ENCODE measurements at regions not wholly inside any gene's neighbourhood (a gene's known extent, or its start where the extent isn't known, plus 50 kb on each side); places are given as distances from the start of the nearest gene placed in this dataset.

DNA sequence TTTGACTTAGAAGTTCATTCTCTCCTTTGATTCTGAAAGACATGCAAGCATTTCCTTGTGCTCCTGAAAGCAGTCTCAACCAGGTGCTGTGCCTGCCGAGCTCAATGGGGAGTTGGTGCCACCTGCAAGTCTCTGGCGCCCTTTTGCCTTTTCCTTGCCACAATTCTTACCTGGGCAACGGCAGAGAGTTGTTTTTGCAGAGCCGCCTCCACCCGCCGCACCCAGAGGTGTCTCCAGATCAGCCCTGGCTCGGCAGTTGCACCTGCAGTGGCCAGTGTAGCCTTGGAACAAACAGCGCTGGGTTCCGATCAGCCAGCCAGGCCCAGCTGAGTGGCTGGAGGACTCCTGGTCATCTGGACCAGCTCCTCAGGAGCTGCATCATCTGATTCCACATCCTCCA lies 262.9 kb downstream of the IRX2 start:
- no peak for DNase-seq

DNA sequence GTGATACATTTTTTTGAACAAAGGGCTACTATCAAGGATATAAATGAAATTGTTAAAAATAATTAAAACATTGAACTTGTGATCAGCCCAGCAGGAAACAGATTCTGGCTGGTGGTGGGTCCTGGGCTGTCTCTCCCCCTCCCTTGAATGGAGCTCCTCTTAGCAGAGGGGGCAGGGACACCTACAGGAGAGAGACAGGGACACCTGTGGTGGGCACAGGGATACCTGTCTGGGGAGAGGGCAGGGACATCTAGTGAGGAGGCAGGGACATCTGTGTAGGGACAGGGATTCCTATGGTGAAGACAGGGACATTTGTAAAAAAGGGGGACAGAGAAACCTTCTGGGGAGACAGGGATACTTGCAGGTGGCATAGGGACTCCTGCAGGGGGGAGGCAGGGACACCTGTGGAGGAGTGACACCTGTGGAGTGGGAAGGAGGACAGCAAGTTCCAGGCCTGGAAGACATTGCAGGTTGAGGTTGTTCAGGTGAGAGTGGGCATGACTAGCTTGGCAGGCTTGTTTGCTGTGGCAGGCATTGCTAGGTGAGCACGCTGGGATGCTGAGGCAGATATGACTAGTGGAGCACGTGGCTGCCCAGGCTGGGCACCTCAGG lies 264.2 kb downstream of the IRX2 start:
- DNase-seq, result no peak

DNA sequence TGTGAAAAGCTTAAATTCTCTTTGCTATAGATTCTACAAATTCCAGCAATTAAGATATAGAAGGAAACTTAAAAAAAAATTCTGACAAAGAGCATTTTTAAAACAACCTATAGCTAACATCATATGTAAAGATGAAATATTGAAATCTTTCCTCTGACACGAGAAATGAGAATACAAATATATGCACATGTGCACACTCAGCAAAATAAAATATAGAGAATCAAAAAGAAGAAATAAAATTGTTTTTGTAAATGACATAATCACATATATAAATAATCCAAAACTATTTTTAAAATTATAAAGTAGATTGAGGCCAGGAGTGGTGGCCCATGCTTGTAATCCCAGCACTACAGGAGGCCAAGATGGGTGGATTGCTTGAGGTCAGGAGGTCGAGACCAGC lies 265.1 kb downstream of the IRX2 start:
- DNase-seq, result no peak

DNA sequence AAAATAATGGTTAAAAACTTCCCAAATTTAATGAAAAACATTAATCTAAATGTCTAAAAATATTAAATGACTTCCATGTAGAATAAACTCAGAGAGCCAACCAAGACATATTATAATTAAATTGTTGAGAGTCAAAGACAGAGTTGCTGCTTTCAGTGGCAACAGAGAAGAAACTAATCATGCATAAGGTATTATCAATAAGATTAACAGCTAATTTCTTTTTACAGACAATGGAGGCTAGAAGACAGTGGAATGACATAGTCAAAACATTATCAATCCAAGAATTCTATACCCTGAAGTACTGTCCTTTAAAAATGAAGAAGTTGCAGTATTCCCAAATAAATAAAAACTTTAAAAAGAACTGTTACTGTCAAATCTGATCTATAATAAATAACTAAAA lies 268.7 kb downstream of the IRX2 start:
- DNase-seq, result no peak

DNA sequence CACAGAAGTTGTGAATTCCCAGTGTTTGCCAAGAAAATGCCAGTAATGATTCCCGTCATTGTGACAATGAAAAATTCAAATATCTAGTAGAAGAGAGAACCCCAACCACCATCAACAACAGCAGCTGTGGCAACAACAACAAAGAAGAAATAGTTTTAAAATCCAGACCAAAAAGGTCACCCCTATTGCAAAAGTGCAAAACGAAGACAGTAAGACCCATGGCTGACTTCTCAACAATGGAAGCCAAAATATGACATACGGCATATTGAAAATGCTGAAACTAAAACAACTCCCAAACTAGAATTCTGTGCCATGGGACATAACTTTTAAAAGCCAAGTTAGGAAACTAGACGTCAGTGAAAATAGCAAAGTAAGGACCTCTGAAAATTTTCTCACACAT lies 270.6 kb downstream of the IRX2 start:
- DNase-seq, result no peak

DNA sequence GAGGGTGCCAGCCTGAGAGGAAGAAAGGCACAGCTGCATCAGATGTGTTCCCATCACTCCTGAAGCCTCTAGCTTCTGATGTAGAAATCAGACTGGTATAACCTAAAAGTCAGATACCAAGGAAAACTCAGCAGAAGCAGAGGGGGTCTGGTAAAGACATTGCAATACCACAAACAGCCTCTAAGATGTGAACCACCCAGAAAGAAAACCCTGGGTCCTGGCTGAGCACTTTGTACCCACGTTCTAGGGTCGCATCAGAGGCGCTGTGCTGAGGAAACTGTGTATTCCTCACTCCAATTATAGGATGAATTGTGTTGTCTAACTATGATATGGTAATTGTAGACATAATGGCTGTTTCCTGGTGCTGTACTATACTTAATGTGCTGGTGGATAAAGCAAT lies 275.6 kb downstream of the IRX2 start:
- no peak for DNase-seq

DNA sequence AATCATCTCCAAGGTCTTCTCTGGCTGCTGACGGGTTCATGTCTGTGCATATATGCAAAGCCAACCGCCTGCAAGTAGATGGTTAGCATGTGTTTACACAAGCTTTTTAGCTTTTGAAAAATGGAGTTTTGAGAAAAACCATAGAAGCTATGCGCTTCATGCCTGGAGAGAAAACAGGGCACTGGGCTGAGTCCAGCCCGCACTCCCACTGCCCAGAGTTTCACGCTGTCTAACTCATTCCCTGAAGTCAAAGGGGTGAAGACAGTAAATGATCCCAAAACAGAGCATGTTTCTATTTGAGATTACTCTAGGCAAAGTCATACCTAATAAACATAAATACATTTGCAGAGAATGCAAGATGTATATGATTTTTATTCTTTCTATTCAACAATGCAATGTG lies 278.8 kb downstream of the IRX2 start:
- no peak for DNase-seq

DNA sequence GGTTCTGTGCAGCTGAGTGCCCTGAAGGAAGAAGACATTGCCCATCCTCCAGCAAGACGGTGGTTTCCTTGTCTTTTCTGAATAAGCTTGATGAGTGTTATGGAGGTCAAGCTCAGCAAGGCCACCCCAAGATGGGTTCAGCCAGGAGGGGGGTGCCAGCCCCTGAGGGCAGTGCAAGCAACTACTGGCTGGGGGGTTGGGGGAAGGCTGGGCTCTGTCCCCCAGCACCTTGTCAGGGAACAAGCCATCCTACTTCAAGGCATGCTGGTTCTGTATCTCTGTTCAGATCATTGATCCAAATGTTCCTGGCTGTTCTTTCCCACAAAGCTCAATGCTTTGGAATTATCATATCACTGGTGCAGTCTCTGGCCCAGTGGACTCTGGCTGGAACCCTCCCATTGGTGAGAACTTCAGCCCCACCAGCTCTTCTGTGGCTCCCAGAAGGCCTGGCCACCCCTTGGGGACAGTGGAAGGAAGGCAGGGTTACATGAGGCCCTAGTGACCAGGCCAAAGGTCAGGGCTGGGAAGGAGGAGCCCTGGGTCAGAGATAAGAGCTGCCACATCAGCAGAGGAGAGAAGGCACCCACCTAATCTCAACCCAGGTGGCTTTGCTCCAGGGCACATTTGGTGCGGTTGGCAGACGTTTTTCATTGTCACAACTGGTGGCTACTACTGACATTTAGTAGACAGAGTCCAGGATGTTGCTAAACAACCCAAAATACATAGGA lies 280.2 kb downstream of the IRX2 start:
- DNase-seq, result no peak

DNA sequence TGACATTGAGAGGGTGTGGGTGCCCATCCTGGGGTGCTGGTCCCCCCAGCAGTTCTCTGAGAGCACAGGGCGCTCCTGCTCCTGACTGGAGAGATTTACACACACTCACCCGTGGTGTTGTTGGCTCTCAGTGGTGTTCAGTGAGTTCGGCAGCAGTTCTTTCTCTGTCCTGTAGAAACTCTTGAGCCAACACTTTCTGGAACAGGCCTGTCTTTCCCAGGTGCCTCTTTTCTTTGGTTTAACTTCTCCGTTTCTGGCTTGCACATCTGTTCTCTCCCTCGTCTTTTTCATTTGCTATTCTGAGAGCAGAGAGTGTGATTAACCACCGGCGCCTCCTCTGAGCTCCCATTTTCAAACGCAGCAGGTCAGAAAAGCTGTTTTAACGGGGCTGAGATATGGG lies 284.5 kb downstream of the IRX2 start:
- no peak for DNase-seq

DNA sequence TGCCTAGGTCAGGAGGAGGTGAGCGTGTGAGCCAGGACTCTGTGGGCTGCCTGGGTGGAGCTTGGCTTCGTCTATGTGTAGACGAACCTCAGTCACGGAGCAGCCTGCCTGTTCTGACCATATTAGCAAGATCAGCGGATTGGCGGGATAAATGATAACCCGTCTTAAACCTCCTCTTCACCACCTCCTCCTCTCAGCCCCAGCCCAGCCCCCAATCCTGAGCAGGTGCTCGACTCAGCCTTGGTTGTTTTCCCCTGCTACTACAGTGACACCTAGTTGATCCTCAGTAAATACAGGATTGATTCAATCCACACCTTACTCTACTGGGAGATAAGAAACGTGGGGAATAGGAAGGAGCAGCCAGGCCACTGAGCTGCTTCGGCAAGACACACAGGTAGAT lies 286.1 kb downstream of the IRX2 start:
- DNase-seq, result no peak

DNA sequence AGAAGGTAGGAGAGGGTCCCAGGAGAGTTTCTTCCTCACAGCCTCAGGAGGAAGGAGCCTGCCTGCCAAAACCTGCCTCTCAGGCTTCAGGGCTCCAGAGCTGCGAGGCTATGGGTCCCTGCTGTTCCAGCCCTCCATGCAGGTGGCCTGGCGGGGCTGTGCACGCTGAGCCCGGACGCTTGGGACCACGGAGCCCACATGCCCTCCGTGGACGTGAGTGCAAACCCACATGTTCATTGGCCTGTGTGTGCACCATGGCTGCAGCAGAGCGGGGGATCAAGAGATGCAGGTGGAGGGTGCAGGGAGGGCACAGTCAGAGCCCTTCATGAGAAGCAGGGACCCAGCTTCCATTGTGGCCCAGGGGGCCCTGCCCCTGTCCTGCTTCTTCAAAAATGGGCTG lies 287.3 kb downstream of the IRX2 start:
- no peak for DNase-seq

DNA sequence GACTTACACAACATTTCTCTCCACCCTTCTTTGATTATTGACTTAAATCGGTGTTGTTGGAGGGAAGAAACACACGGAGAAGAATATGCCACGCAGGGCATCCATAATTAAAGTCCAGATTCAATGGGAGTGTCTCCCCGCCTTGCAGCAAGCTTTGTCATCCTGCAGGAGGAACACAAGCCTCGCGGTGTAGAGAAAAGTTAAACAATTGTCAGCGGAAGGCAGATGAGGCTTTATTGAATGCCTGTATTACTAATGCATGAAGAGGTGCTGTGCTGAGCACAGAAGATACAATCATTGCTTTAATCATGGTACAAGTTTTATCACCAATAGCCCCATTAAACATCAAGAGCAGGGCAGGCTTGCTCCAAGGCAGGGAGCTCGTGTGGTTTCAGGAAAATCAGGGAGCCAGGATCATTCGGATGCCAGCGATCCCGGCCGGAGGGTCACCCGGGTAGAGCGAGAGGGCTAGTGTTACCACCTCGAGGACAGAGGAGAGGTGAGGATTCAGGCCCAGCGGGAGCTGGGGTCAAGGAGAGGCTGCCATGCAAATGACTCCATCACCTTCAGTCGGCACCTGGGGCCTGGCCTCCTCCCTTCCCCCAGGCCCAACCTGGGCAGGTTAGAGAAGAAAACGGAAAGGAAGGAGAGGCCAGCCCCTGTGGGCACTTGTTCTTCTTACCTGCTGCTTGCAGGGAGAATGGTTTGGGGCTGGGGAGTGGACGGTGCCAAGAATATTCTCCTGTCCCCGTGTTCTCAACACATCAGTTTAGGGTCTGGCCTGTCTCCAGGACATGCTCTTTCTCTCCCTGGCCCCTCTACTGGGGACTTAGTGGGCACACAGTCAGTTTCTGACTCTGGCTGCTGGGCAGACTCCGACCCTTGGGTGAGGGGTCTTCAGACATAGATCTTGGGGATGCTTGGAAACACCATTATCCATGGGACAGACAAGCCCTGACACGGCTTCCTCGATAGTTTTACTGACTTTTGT lies 289.5 kb downstream of the IRX2 start:
- DNase-seq, result no peak

DNA sequence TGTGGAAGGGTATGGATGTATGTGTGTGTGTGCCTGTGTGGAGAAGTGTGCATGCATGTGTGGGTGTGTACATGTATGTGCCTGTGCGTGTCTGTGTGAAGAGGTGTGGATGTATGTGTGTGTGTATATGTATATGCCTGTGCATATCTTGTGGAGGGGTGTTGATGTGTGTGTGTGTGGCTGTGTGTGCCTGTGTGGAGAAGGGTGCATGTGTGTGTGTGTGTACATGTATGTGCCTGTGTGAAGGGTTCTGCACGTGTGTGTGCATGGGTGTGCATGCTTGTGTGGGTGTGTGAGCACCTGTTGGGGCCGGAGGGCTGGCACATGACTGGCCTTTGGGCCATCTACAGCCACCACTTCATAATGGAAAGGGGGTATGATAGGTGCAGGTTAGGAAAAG lies 291.4 kb downstream of the IRX2 start:
- DNase-seq, result no peak

DNA sequence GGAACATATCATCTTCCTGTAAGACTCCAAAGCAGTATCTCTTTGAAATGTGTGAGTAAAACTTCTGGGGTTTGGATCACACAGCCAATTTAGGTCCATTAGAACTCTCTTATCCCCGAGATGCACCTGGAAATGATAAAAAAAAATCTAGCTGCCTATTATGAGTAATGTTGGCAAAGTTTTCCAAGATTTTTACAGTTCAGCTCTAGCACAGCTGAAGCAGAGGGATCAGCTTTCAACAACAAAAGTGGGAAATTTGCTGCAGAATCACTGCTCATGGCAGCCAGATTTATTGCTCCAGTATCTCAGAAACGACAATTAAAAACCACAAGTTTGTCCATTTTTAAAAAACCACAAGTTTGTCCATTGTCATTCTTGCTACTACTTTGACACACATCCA lies 292.2 kb downstream of the IRX2 start:
- peak; percentile 48 for DNase-seq

DNA sequence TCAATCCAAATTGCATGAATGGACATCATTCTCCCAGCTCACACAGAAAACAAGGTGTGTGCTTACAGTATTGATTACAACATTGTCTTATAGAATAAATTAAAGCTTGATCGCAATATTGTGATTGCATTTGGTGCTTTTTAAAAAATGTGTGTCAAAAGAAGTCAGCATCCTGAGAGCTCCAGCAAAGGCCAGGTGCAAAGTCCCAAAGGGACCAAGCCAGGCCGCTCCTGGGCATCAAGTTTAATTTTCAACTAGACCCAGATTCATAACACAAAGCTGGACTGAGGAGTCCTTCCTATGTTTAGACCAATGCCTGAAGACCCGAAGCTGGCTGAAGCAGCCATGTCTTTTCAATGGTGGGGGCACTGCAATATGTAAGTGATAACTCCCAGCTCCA lies 295.6 kb downstream of the IRX2 start:
- DNase-seq, result no peak

DNA sequence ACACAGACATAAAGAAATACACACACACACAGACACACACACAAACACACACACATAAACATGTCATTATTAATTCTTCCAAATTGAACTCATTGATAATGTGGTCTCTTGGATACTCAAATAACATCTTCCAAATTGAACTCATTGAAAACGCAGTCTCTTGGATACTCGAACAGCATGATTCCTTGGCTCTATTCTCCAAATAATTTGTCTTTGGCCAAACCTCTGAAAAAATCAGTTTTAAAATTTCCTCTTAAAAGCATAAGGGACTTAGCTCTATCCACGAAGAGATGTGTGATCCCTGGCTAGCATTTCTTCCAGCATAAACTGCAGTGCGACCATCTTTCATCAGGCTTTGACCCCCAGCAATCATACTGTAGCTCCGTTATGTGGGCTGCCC lies 296.6 kb downstream of the IRX2 start:
- no peak for DNase-seq

DNA sequence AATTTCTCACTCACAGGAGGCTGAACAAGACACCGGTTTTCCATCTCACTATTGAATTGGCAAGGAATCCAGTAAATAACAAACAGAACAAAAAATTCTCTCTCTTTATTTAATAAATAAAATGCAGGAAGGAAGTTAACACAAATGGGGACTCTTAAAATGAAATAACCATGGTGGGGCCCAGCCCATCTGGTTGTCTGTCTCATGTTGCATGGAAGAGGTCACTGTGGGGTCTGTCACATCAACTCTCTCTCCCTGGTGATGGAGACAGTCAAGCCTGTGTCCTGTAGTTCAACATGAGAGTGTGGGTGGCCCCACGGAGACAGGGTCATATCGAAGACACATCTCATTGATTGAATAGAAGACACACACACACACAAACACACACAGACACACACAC lies 297.7 kb downstream of the IRX2 start:
- no peak for DNase-seq

DNA sequence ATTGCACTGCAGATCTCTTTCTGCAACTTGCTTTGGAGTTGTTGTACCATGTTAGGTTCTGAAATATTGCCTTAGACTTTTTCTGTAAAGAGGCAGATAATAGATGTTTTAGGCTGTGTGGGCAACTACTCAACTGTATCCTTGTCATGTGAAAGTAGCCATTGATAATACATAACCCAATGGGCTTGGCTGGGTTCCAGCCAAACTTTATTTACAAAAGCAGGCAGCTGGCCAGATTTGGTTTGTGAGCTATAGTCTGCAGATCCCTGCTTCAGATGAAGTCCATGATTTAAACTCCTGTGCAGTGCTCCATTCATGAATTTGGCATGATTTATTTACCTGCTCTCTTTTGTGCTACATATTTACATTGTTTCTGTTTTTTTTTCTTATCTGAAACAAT lies 300.4 kb downstream of the IRX2 start:
- DNase-seq, result no peak

DNA sequence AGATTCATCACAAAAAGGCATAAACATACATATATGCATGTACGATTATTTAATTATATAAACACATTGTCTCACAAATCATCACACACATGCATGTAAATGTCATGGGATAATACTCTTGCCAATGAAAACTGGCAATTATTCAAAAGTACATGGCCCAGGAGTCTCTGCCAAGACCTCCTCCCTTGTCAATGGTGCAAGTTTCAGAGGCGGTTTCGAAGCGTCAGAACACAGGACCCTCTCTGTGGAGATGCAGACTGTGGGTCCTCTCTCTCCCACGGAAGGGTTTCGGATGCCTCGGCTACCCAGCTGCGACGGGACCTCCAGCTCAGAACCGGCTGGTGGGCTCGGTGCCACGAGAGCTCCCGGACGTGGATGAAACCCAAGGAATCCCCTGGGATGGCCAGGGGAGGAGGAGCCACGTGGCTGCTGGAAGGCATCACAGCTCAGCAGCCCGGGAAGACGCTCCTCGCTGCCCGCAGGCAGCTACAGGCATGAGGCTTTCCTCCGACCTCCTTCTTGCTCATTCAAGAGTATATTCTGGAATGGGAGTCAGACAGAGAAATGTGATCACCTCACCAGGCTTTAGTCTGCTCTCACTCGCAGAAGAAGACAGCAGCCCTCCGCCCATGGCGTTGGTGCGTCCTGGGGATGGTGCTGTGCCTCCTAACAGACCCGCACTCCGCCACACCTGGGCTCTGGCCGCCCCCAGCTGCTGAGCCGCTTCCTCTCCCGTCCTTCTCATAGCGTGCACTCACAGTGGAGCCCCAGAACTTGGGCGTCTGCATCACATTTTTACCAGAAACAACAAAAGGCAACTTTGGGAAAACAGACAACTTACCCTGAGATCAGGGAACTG lies 308.8 kb downstream of the IRX2 start:
- DNase-seq, result no peak

DNA sequence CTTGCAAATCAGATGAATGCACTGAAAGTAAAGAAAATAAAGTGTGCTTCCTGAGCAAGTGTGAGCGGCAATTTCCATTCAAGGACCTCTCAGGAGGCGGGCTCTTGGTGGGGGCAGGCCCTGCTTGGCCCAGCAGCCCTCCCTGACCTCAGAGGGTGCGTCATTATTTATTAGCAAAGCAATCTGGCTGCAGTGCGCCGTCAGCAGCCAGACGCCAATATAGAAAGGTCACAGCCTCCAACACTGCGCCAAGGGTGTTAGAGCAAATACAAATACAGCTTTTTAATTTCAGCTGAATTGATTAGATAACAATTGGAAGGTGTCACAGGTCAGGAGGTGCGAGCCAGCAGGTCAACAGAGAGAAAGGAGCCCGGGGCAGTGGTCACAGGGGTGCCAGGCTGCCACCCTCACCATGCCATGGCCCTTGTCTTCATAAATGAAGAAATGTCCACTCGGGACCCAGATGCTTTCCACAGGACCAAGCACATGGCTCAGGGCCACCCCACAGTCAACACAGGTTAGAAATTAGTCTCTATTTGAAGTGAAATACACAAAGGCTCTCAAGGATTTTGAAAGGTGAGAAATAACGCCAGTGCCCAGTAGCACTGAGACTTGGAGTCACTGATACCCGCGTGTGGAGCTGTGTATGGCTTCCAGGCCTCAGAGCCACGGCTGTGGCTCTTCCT lies 309.8 kb downstream of the IRX2 start:
- DNase-seq, result no peak

DNA sequence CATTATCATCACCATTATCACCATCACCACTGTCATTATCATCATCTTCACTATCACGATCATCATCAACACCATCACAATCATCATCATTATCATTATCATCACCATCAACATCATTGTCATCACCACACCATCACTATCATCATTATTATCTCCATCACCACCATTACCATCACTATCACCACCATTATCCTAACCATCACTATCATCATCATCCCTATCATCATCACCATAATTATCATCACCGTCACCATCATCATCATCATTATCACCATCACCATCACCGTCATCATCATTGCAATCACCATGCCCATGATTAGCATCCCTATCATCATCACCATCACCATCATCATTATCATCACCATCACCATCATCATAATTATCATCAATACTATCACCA lies 311.9 kb downstream of the IRX2 start:
- no peak for DNase-seq

DNA sequence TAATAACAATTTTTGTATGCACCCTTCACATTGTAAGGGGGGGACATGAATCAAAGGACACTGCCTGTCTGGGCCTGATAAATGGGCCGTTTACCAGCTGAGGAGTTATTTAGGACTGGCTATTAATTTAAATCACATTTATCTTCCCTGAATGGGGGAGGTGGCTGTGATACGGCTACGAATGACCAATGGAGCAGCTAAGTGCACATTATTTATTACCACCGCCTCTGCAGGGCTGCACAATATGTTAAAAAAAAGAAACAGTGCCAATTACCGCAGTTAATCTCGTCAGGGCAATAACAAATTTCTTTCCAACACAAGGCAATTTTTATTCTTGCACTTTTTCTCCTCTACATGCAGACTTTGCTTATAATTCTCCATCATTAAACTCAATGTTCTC lies 318.4 kb downstream of the IRX2 start:
- no peak for DNase-seq
